Activated CD8-positive, alpha-beta memory T cell treated with anti-CD3 and anti-CD28 coated beads, Interleukin-2, amount 50 U/mL, for 1 hour (primary cell): ENCODE measurements at regions not wholly inside any gene's neighbourhood (a gene's known extent, or its start where the extent isn't known, plus 50 kb on each side); places are given as distances from the start of the nearest gene placed in this dataset.
"Not testable (repeated sequence)": the region's sequence is repeated elsewhere in the genome, so short reads cannot be mapped to it uniquely, and the experiment has no call there.

Experiments
- DNase-seq: peaks from one replicate; pipeline ENCODE4 v3.0.0-alpha.2; 2020; ENCODE audit errors: extremely low read depth

DNA sequence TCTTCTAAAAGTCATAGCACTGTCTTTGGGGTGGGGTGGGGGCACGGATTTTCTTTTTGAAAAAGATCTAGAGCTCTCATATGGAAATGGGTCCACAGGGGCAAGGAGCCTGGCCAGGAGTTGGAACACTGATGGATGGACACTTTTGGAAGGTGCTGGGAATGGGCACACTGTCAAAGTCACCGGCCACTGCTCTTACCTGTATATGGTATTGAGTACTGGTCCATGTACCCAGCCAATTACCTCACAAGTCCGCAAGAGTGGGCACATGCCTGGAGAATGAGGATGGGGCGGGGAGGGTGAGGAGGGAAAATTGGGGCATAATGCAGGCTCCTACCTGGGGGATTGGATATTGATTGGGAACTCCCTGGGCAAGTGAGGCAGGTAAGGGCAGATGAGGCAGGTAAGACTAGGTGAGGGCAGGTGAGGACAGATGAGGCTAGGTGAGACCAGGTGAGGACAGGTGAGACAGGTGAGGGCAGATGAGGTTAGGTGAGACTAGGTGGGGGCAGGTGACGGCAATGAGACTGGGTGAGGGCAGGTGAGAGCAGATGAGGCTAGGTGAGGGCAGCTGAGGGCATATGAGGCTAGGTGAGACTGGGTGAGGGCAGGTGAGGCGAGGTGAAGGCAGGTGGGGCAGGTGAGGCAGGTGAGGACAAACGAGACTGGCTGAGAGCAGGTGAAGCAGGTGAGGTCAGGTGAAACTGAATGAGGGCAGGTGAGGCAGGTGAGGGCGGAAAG lies 167.9 kb downstream of the NRN1 start:
- no peak for DNase-seq

- DNase-seq = no peak
Measured at GRCh38 chr6:5837323-5837722, 169.4 kb downstream of the NRN1 start.

- DNase-seq = not testable (repeated sequence)
Measured at GRCh38 chr6:5836597-5836996, 170.1 kb downstream of the NRN1 start.

DNA sequence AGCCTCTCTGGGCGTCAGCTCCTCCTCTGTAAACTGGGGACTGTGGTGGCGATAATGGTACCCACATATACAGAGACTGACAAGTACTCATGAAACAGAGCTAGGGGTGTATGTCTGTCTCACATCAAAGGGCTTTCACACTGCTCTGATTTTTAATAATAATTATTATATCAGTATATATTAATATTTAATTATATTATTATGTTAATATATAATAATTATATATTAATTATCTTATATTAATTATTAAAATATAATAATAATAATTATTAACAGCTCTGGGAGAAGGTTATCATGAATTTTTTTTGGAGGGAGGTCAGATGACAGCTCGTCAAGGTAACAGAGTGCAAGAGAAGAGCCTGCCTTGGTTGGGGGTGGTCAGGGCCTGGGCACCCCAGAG lies 173.6 kb downstream of the NRN1 start:
- no peak for DNase-seq

- no peak for DNase-seq
Measured at GRCh38 chr6:5832668-5833067, 174.1 kb downstream of the NRN1 start.

DNA sequence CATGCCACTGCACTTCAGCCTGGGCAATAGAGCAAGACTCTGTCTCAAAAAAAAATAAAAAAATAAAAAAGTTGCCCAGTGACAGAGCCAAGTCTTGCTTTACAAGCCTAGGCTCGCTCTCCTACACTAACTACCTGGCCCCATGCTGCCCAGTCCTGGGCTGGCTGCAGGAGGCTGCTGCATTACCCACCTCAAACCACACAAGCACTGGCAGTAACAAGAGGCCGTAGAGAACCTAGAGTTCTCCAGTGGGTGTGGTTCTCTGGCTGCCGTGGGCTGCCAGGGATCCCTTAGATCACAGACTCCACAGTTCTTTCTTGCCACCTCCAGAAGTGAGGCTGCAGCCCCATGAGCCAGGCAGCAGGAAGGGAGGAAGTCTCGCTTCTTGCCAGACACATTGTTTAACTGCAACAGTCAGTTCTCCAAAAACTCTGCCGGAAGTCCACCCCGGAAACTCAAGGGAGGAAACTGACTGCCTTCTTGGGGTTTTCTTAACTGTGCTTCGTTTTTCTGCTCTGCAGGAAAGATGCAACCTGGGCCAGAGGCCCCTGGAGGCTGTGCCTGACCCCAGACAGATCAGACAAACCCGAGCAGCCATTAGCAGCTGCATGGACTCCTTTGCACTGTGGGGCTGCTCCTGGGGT lies 175.4 kb downstream of the NRN1 start:
- not testable (repeated sequence) for DNase-seq

GRCh38 chr6:5828296-5828695 lies 178.4 kb downstream of the NRN1 start:
- DNase-seq = no peak

DNA sequence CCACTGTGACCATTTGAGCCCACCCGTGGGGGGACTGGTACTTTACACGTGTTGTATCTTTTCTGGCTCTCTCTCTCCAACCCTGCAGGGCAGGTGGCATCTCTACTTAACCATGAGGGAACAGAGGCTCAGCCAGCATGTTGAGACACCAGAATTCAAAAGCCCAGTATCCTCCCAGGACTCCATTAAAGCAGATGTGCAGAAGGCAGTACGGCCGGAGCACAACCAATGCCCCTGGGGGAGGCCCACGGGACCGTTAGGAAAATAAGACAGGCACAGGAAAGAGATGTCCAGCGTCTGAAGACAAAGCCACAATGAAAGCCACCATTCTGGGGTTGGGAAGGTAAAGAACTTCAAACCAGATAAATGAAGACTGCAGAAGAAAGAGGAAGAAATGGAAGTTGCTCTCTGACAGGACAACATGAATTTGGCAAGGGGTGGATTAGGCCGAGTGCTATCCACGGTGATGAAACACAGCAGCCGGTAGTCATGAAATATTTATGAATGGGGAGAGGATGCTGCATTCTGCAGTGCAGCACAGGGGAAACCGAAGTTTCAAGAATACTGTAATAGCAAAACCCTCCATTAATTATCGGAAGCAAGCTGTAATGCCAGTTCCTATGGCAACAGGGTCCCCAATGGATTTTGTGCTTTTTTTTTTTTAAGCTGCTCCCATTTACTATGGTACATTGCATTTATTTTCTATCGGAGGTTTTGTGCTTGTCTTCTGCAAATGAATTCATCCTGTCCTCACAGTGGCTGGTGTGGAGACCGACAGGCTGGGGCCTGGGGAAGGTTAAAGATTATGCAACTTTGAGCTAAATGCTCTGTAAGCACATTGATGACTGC lies 179.4 kb downstream of the NRN1 start:
- DNase-seq = no peak

DNA sequence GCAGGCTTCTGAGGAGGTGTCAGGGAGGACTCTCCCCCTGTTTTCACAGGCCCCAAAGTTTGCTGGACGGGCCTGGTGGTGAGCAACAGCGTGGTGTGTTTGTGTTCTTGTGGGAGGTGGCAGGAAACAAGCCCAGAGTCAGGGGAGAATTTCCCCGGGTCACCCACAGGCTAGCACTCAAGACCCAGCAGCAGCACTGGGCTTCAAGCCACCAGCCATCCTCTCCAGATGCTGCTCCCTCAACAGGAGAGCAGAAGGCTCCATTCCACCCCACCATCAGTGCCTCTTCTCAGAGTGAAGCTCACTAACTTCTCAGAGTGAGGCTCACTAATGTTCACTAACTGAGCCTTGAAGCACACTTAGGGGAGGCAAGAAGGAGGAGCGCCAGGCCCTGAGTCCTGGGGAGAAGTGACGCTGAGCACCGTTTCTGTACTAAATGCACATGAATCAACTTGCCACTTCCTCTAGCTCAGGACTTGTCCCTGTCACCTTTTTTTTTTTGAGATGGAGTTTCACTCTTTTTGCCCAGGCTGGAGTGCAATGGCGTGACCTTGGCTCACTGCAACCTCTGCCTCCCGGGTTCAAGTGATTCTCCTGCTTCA lies 182.2 kb downstream of the NRN1 start:
- DNase-seq = not testable (repeated sequence)
